HG02759 (cell line): ENCODE measurements at regions not wholly inside any gene's neighbourhood (a gene's known extent, or its start where the extent isn't known, plus 50 kb on each side); places are given as distances from the start of the nearest gene placed in this dataset.

Source experiments
- ATAC-seq: cut with Tn5 transposase; IDR thresholded peaks from one replicate; pipeline ENCODE4 v1.9.1; 2021; ENCODE audit warnings: mild to moderate bottlenecking, moderate library complexity; ENCODE audit not compliant: unreplicated experiment

DNA sequence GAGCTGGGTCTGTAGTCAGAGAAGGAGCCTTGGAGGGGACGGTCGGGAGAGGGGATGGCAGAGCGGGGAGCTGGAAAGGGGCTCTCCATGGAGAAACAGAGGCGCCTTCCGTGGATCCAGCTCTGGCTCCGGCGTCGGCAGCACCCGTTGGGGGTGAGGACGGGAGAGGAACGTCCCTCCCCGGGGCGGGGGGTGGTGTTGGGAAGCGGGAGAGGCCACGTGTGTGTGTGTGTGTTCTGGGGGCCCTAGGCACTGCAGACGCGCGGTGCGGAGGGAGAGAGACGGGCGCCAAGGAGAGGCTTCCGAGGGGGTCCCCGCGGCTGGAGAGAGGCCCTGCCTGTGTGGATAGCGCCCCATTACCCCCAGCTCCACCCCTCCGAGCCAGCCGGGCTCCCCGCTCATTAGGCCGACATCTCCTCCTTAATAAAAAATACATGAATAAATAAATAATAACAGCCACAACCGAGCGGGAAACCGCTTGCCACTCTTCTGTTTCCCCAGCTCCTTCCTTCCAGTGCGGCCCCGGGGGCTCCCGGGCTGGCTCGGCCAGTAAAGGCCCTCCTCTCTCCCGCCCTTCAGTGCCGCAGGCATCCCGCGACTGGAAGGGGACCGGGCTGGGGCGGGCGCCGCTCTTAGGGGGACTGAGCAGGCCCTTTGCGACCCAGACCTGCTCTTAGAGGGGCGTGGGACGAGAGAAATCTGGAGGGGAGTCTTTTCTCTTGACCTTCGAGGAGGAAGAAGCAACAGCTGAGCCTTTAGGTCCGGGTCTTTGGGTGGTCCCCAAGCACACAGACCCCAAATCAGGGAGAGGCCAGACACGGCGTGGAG is 71.3 kb upstream of the ARAP3 start:
- ATAC-seq: no peak

DNA sequence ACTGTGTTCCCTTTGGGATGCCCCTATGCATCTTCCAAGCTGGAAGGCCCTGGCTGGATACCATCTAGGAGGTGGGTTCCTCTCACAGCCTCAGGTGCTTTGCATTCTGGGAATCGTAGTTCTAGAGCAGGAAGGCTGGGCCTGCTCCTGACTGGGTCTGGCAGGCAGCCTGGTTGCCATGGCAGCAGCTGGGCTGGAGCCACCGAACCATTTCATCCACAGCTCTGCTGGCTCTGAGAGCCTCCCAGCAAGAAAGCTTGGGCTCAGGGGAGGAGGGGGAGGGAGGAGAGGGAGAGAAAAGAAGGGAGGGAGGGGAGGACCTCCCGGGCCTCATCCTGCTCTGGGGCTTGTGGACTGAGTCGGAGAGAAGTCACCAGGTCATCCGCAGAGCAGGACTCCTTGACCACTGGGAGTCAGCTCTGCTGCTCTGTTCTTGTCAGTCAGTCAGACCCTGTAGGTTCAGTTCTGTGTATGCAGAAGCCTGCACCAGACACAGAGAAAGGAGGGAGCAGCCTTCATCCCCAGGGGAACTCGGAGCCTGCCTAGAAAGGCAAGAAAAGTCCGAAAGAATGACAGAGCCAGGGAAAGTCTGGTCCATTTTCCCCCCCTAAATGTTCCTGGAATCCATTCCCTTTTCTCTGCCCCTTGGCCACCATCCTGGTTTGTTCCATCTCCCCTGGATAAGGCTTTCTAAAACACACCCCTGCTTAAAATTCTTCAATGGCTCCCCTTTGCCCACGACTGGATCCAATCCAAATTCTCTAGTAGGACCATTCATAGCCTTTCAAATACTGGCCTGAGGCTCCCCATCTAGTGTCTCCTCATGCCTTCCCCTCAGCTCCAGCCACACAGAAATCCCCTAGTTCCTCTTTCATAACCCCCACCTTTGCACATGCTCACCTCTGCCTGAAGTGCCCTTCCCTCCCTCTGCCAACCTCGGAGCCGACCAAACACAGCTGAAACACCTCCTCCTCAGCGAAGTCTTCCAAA is 65.4 kb upstream of the ARAP3 start:
- ATAC-seq: peak; percentile 69

DNA sequence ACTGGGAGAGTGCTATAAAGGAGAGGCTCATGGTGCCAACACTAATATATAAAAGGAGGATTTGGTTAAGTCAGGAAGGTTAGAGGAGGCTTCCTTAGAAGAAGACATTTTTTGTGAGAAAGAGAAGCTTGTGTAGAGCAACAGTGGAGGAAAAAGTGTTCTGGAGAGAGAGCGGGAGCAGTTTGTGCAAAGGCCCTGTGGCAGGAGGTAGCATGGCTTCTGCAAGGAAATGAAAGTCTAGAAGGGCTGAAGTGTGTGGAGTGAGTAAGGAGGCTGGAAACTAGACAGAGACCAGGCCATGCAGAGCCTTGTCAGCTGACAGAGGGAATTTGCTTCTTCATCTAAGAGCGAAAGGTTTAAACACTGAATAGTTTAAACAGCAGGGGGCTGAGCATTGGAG is 64.4 kb upstream of the ARAP3 start:
- ATAC-seq: no peak

DNA sequence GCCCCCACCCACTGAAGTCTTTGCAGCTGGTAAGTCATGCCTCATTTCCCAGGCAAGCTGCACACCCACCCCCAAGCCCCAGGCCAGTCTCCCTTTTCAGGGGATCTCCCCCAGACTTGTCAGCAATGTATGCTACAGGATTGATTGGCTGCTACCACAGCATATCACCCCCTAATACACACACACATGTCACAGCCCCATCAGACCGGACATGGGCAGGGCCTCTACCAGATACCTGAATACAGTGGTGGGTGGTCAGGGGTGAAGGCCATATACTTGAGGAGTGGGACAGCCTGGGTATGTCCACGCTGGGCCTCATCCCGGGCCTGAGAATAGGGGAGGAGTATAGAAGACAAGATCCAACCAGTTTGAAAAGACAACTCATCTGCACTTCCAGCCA is 63.4 kb upstream of the ARAP3 start:
- no peak for ATAC-seq

DNA sequence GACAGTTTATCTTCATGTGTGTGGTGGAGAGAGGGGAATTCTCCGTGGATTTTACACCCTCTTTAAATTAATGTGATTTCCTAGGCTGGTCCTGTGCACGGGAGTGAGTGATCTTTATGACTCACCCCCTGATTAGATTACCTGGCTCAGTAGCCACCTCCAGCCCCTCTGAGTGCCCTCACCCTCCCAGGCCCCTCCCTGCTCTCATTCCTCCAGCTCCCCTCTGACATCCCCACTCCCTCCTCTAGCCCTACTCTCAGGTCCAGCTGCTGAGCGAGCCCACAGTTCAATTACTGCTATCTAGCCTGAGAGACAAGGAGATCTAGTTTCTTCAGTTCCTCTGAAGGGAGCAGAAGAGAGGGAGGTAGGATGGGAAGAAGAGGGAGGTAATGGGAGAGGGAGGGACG is 61.8 kb upstream of the ARAP3 start:
- ATAC-seq: no peak

DNA sequence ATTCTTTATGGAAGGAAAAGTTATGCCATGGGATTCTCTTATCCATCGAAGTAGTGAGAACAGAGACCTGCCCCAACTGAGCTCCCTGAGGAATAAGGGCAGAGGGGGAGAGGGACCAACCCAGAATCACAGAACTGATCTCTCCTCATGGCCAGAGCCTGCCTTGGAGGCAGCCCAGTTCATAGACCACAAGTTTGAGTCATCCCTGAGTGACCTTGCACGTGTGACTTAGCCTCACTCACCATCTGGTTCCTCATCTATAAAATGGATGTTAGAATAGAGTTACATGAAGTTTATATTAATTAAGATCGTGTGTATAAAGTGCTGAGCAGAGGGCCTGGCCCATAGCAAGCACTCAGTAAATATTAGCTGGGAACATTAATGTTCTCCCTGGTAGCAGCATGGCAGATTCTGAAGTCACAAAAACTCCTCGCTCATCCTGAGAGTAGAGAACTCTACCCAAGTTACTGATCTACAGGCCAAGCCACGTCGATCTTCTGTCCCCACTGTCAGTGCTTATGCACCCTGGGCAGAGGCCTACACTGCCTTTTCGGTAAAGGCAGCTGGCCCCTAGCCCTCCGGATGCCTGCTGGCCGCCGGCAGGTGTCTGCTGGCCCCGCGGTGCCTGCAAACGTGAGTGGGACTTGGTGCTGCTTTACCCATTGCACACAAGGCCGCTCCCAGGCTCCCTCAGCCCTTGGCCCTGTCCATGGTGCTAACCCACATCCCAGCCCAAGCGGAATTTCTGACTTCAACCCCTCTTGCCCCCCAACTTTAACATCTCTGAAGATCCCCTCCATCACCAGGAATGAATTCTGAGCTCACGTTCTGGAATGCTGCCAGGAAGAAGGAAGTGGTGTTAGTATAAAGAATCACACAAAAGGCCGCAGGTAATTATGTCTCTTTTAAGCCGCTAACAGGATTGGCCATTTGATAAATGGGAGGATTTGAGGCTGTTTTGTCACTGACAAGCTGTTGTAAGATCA is 61.1 kb upstream of the ARAP3 start:
- peak; percentile 52 for ATAC-seq

DNA sequence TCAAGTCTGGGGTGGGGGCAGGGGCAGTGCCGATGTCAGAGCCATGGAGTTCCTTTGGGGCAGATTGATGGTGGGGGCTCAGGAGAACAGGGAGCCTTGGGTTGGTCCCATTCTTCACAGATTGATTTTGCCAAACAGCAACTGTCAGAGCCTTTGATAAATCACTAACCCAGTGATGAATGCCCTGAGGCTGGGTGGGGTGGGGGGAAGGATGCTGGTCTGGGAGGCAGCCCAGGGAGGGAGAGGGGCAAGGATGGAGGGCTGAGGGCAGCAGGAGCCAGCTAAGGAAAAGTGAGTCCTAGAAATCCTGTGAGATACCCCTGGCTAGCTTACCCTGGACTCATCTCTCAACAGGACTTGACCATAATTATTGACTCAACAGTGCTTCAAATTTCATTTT is 60.1 kb upstream of the ARAP3 start:
- ATAC-seq: no peak

DNA sequence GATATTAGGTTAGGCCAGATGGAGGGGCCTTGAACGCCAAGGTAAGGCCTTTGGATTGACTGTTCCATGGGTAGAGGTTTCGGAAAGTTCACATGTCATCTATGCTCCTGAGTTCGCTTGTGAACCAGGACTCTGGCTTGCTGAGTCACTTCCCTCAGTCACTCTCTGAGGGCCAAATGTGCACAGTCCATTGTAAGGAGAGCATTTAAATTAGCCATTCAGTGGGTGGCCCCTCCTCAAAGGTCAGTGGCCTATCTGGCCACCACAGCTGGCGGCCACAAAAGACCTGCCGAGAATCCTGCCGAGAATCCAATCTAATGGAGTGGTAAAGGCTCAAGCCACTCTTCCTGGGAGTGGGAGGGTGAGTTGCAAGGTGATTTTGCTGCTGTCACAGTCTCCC is 58.9 kb upstream of the ARAP3 start:
- no peak for ATAC-seq

DNA sequence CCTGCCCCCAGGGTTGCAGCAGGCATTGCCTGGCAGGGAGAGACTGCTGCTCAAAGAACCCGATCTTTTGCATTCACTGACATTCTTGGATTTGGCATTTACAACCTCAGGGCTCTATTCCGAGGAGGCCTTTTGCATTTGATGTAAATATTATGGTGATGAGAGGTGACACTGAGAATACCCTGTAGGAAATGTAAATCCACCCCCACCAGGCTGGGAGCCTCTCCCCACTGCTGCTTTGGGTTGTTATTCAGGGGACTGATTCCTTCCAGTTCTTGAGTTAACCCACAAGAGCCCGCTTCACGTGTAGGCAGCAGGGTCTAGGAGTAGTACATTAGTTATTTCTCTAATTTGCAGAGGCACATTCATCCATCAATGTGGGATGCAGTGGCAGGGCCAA is 55.5 kb upstream of the ARAP3 start:
- no peak for ATAC-seq

DNA sequence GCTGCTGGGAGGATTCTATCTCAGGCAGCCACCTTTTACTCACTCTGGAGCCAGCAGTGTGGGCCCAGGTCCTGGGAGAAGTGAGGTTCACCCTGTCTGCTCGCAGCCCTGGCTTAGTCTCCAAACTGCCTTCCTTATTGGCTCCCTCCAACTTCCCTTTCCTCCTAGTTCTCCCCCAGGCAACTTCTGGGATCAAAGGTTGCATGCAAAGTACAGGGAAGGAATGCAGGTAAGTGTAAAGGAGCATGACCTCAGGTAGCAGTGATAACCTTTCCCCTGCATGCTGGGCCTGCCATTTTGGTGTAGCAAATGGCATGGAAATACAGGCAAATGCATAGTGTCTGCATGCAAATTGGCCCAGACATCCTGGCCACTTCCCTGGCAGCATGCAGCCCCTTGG is 53.8 kb upstream of the ARAP3 start:
- no peak for ATAC-seq

DNA sequence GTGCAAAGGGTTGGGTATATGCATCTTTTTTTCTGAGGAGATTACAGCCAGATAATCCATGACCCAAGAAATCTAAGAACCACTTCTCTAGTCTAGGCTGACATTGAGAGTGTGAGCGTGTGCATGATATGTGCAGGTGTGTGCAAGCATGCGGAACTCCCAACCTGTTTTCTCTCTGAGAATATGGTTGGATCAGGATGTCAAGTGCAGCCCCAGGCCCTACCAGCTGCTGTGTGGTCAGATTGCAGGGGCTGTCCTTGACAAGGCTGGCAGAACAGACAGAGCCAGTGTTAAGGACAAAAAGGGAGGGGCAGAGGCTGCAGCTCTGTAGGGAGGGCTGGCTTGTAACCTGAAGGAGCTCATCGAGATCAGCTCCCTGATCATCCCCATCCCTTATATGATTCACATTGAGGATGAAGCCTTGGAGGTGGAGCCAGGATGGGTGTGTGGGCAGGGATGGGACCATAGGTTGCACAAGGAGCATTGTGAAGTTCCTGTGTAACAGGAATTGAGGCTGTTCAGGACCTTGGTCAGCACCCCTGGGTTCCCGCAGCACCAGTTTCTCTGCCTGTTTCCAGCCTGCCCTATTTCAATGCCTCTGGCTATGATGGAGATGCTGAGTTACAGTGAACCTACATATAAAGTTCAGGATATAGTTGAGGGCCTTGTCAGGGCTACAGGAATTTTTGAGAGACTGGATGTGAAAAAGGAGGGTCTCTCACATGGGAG is 52.6 kb upstream of the ARAP3 start:
- no peak for ATAC-seq

DNA sequence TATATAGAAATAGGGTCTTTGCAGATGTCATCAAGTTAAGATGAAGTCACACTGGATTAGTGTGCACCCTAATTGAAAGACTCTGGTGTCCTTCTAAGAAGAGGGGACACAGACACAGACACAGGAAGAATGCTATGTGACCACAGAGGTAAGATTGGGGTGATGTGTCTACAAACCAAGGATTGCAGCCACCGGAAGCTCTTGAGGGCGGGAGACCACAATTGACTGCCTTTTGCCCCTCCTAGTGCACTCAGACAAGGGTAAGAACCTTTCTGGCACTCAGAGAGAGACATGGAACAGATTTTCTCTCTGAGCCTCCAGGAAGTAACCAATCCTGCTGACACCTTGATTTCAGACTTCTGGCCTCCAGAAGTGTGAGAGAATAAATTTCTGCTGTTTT is 51.2 kb upstream of the ARAP3 start:
- ATAC-seq: no peak

DNA sequence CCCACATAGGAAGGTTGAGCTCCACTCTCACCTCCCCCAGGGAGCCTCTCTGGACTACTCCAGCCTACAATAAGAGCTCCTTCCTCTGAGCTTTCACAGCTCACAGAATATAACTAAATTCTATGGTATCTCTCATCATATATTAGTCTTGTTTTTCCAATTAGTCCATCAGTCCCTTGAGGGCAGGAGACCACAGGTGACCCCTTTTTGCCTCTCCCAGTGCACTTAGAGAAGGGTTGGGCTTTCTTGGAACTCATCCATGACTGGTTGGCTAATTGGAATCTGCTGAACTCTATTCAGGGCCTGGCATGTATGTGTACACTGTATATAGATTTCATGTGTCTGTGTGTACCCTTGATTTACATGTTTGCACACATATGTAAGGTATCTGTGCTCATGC is 50.4 kb upstream of the ARAP3 start:
- no peak for ATAC-seq
